ENCODE measurements at regions not wholly inside any gene's neighbourhood (a gene's known extent, or its start where the extent isn't known, plus 50 kb on each side); places are given as distances from the start of the nearest gene placed in this dataset.

- TF ChIP-seq EP300 (IDR thresholded peaks at IDR 0.05) (no peak), CTCF (IDR thresholded peaks at IDR 0.05) (no peak)
Observed at GRCh38 chr7:155368894-155369600, 71.4 kb downstream of the INSIG1 start.
